HCT116 (cell line): ENCODE measurements at regions not wholly inside any gene's neighbourhood (a gene's known extent, or its start where the extent isn't known, plus 50 kb on each side); places are given as distances from the start of the nearest gene placed in this dataset.

ENCODE experiments used
- ATAC-seq: fragments of 200-7000 bp; cut with Tn5 transposase; 2 replicates; pipeline ENCODE4 v1.9.1; 2020; ENCODE audit warnings: mild to moderate bottlenecking, moderate library complexity
- BruUV-seq: library from RNA; stranded (reverse); fragments of 400-500 nt; replicated peaks from 2 replicates; lab custom pipeline; 2021; lab: Mats Ljungman, UMichigan
- CTCF ChIA-PET: fragments of 300-600 bp; sonication (Branson Sonifier 250); formaldehyde crosslinking; loops from one replicate; lab custom pipeline; 2021; ENCODE audit warnings: antibody characterized with exemption; lab: Charles Lee
- POLR2A ChIA-PET: fragments of 300-600, 350-600 bp; sonication (Branson Sonifier 250); formaldehyde crosslinking; loops from one replicate; lab custom pipeline; 2021; ENCODE audit warnings: antibody characterized with exemption; lab: Charles Lee
- RAD21 ChIA-PET, 2 experiments: fragments of 300-600 bp; sonication (Branson Sonifier 250); formaldehyde crosslinking; loops; one replicate each; lab custom pipeline; 2023; ENCODE audit warnings: low total read pairs in 2 of 2; ENCODE audit not compliant: uncharacterized antibody in 2 of 2, unreplicated experiment in 2 of 2, low non-redundant PET in 1 of 2; lab: Charles Lee
- DNase-seq: peaks from one replicate; pipeline ENCODE4 v3.0.0-alpha.2; 2010; ENCODE audit warnings: low read depth, low spot score
- H2AFZ ChIP-seq: fragments of 200-600 bp; shearing (Covaris generic), sonication (generic); 2 replicates; pipeline ENCODE4 v1.6.1; 2017; ENCODE audit warnings: low read depth, mixed run types, mixed read lengths, antibody characterized with exemption, low read length; ENCODE audit not compliant: poor library complexity, severe bottlenecking
- H3K27ac ChIP-seq: 2 replicates; pipeline ENCODE4 v1.5.1; 2012; ENCODE audit warnings: low read depth, low read length
- H3K27me3 ChIP-seq: fragments of 200-600 bp; sonication (generic); 2 replicates; pipeline ENCODE4 v1.6.1; 2016; ENCODE audit warnings: mixed run types, low read length, mixed read lengths; ENCODE audit not compliant: insufficient read depth
- H3K36me3 ChIP-seq, 2 experiments: fragments of 200-500 bp in 1 of 2; fragments of 200-600 bp in 1 of 2; sonication (Bioruptor generic) in 1 of 2; sonication (generic) in 1 of 2; 2 replicates each; pipeline versions ENCODE4 v1.5.1 to v1.6.1; 2014 to 2016; ENCODE audit warnings: low read length in 2 of 2, inconsistent platforms in 1 of 2, mixed read lengths in 1 of 2, mixed run types in 1 of 2; ENCODE audit not compliant: insufficient read depth in 2 of 2, control insufficient read depth in 1 of 2
- H3K4me1 ChIP-seq, 2 experiments: fragments of 200-600 bp in 1 of 2; sonication (generic) in 1 of 2; 2 replicates each; pipeline versions ENCODE4 v1.5.1 to v1.6.1; 2012 to 2017; ENCODE audit warnings: low read length in 2 of 2, inconsistent platforms in 1 of 2, mild to moderate bottlenecking in 1 of 2, mixed read lengths in 1 of 2, mixed run types in 1 of 2, moderate library complexity in 1 of 2; ENCODE audit not compliant: insufficient read depth in 2 of 2, control insufficient read depth in 1 of 2
- H3K4me2 ChIP-seq: fragments of 200-600 bp; sonication (generic); 2 replicates; pipeline ENCODE4 v1.6.1; 2017; ENCODE audit warnings: mixed run types, low read length, mixed read lengths
- H3K4me3 ChIP-seq, 2 experiments: fragments of 200-600 bp in 1 of 2; sonication (generic) in 1 of 2; replicated peaks in 1 of 2; 2 replicates each; pipeline ENCODE4 v1.5.1; 2011 to 2016; ENCODE audit warnings: low read length in 2 of 2, control low read depth in 1 of 2, low read depth in 1 of 2, mild to moderate bottlenecking in 1 of 2, mixed read lengths in 1 of 2, mixed run types in 1 of 2
- H3K79me2 ChIP-seq: fragments of 200-600 bp; sonication (generic); 2 replicates; pipeline ENCODE4 v1.6.1; 2017; ENCODE audit warnings: mild to moderate bottlenecking, mixed run types, low read length, moderate library complexity, mixed read lengths; ENCODE audit not compliant: insufficient read depth
- H3K9ac ChIP-seq: fragments of 200-600 bp; sonication (generic); 2 replicates; pipeline ENCODE4 v1.6.1; 2016; ENCODE audit warnings: low read length, mixed read lengths
- H3K9me2 ChIP-seq: fragments of 200-600 bp; sonication (generic), shearing (Covaris generic); 2 replicates; pipeline ENCODE4 v1.6.1; 2017; ENCODE audit warnings: mixed run types, mild to moderate bottlenecking, moderate library complexity; ENCODE audit not compliant: insufficient read depth
- H3K9me3 ChIP-seq, 2 experiments: fragments of 200-500 bp in 1 of 2; fragments of 200-600 bp in 1 of 2; sonication (Bioruptor generic) in 1 of 2; sonication (generic) in 1 of 2; 2 replicates each; pipeline ENCODE4 v1.6.1; 2014 to 2017; ENCODE audit warnings: low read length in 2 of 2, mixed read lengths in 2 of 2, inconsistent platforms in 1 of 2, low read depth in 1 of 2, mild to moderate bottlenecking in 1 of 2, mixed run types in 1 of 2, moderate library complexity in 1 of 2; ENCODE audit not compliant: control insufficient read depth in 1 of 2, insufficient read depth in 1 of 2
- H4K20me1 ChIP-seq: fragments of 200-600 bp; sonication (generic), shearing (Covaris generic); 2 replicates; pipeline ENCODE4 v1.6.1; 2017; ENCODE audit warnings: mixed run types, mild to moderate bottlenecking, moderate library complexity; ENCODE audit not compliant: insufficient read depth
- ATF3 ChIP-seq: IDR thresholded peaks from 2 replicates; pipeline ENCODE4 v1.6.1; 2012
- CEBPB ChIP-seq: IDR thresholded peaks from 2 replicates; pipeline ENCODE4 v1.6.1; 2012; ENCODE audit warnings: low read depth
- EGR1 ChIP-seq: IDR thresholded peaks from 2 replicates; pipeline ENCODE4 v1.6.1; 2012; ENCODE audit warnings: low read depth
- ELF1 ChIP-seq: IDR thresholded peaks from 2 replicates; pipeline ENCODE4 v1.6.1; 2012; ENCODE audit warnings: low read depth, borderline replicate concordance
- EZH2 ChIP-seq: fragments of 200-600 bp; sonication (generic); IDR thresholded peaks from 2 replicates; pipeline ENCODE4 v1.6.1; 2017; ENCODE audit warnings: antibody characterized with exemption, mixed run types
- JUND ChIP-seq: IDR thresholded peaks from 2 replicates; pipeline ENCODE4 v1.6.1; 2012
- MAX ChIP-seq: IDR thresholded peaks from 2 replicates; pipeline ENCODE4 v1.6.1; 2012
- POLR2A ChIP-seq: IDR thresholded peaks from 2 replicates; pipeline ENCODE4 v1.7.0; 2011; ENCODE audit warnings: borderline replicate concordance; ENCODE audit not compliant: insufficient read depth, insufficient read length; ENCODE audit errors: extremely low read depth
- POLR2AphosphoS5 ChIP-seq: IDR thresholded peaks from 2 replicates; pipeline ENCODE4 v1.6.1; 2011; ENCODE audit warnings: mild to moderate bottlenecking, low read depth, low read length, moderate library complexity
- RAD21 ChIP-seq: IDR thresholded peaks from 2 replicates; pipeline ENCODE4 v1.6.1; 2012; ENCODE audit warnings: low read depth, mild to moderate bottlenecking
- SIN3A ChIP-seq: IDR thresholded peaks from 2 replicates; pipeline ENCODE4 v1.6.1; 2012; ENCODE audit warnings: low read depth
- SRF ChIP-seq: IDR thresholded peaks from 2 replicates; pipeline ENCODE4 v1.6.1; 2012; ENCODE audit warnings: low read depth
- TCF7L2 ChIP-seq: IDR thresholded peaks from 2 replicates; pipeline ENCODE4 v1.7.0; 2011; ENCODE audit warnings: borderline replicate concordance, inconsistent platforms; ENCODE audit not compliant: insufficient read depth, insufficient read length; ENCODE audit errors: extremely low read depth
- ZFX ChIP-seq: fragments of 450-650 bp; IDR thresholded peaks from 2 replicates; pipeline ENCODE4 v1.6.1; 2017
- intact Hi-C: fragments of 100-400 bp; cut with micrococcal nuclease; formaldehyde crosslinking; loops from 2 replicates; pipeline ENCODE4 v1.10.0; 2022

- TF ChIP-seq JUND (no peak), EZH2 (no peak), EGR1 (no peak), SIN3A (no peak), POLR2A (no peak)
These were observed 311.0 kb upstream of the FLRT2 start (continued) for GRCh38 chr14:85218982-85219381.

- no peak overlapping the region for H3K4me2 ChIP-seq
- H3K4me1 ChIP-seq = no peaks in the 10 kb centered on the region
- no peaks in the 10 kb centered on the region for H3K9me2 ChIP-seq
- ATAC-seq (no peak), DNase-seq (no peak)
- TF ChIP-seq SRF = no peak
- TF ChIP-seq POLR2AphosphoS5 = no peak
- TF ChIP-seq POLR2A = no peak
- no peak for TF ChIP-seq SIN3A
- no peak for TF ChIP-seq RAD21
- TF ChIP-seq ELF1 = no peak
- TF ChIP-seq JUND = no peak
- TF ChIP-seq MAX = no peak
- no peak overlapping the region for H3K9ac ChIP-seq
- ChIA-PET RAD21 (no interaction called here), CTCF (no interaction called here), POLR2A (no interaction called here)
- no peaks in the 10 kb centered on the region for H3K27me3 ChIP-seq
- H3K79me2 ChIP-seq = no peaks in the 10 kb centered on the region
- no TSS peak for BruUV-seq
- intact Hi-C loops = no loop called here
- no peak overlapping the region for H2AFZ ChIP-seq
- H3K9me3 ChIP-seq = peaks cover 6 to 7% of the 10 kb centered on the region in 2 experiments; a peak in 2 of 4 replicates
- H3K36me3 ChIP-seq = no peaks in the 10 kb centered on the region
- H4K20me1 ChIP-seq = no peaks in the 10 kb centered on the region
- no peak overlapping the region for H3K27ac ChIP-seq
- H3K4me3 ChIP-seq = no peak overlapping the region
These were observed 308.1 kb upstream of the FLRT2 start for GRCh38 chr14:85221832-85222231.

- ATAC-seq = no peak
- no peaks in the 10 kb centered on the region for H3K4me1 ChIP-seq
- no peak for DNase-seq
- no peaks in the 10 kb centered on the region for H3K9me2 ChIP-seq
- intact Hi-C loops = no loop called here
- no TSS peak for BruUV-seq
- no peak overlapping the region for H3K4me2 ChIP-seq
- no peak overlapping the region for H3K4me3 ChIP-seq
- H3K36me3 ChIP-seq = no peaks in the 10 kb centered on the region
- no peak for TF ChIP-seq RAD21
- TF ChIP-seq ELF1 = no peak
- no peak for TF ChIP-seq SIN3A
- no peak for TF ChIP-seq MAX
- no peak for TF ChIP-seq ATF3
- no peak for TF ChIP-seq TCF7L2
- no peak for TF ChIP-seq CEBPB
- TF ChIP-seq SRF = no peak
- TF ChIP-seq ZFX = no peak
- no peaks in the 10 kb centered on the region for H3K79me2 ChIP-seq
- H3K9ac ChIP-seq = no peak overlapping the region
- CTCF ChIA-PET = no interaction called here
- RAD21 ChIA-PET = no interaction called here
- H2AFZ ChIP-seq = no peak overlapping the region
- no peak overlapping the region for H3K27ac ChIP-seq
- H3K9me3 ChIP-seq = peaks cover 5 to 7% of the 10 kb centered on the region in 2 experiments; a peak in 2 of 4 replicates
- POLR2A ChIA-PET = no interaction called here
- H3K27me3 ChIP-seq = no peaks in the 10 kb centered on the region
- no peaks in the 10 kb centered on the region for H4K20me1 ChIP-seq
These were observed 307.6 kb upstream of the FLRT2 start for GRCh38 chr14:85222341-85222740.
